Esophagus muscularis mucosa (tissue), 4 donors: ENCODE measurements at regions not wholly inside any gene's neighbourhood (a gene's known extent, or its start where the extent isn't known, plus 50 kb on each side); places are given as distances from the start of the nearest gene placed in this dataset.

Source experiments
- CTCF ChIP-seq, 3 experiments: fragments of 200-600 bp in 2 of 3; fragments of 450-650 bp in 1 of 3; sonication (generic) in 2 of 3; IDR thresholded peaks; one replicate each; pipeline ENCODE4 v1.5.1; 2017 to 2019; ENCODE audit warnings: antibody characterized with exemption in 3 of 3, mild to moderate bottlenecking in 2 of 3, moderate library complexity in 1 of 3
- EP300 ChIP-seq: sonication (generic); formaldehyde crosslinking; IDR thresholded peaks from one replicate; pipeline ENCODE4 v1.6.1; 2017; ENCODE audit warnings: antibody characterized with exemption
- POLR2A ChIP-seq: fragments of 450-650 bp; IDR thresholded peaks from one replicate; pipeline ENCODE4 v1.6.1; 2017; ENCODE audit warnings: antibody characterized with exemption, moderate library complexity, mild to moderate bottlenecking, low read depth

- TF ChIP-seq CTCF (IDR thresholded peaks at IDR 0.05): no peak
- no peak for TF ChIP-seq POLR2A
- no peak for TF ChIP-seq EP300
Observed at GRCh38 chr6:8995156-8995555, 559.8 kb upstream of the SLC35B3 start.
